GM12878 (cell line): ENCODE measurements at regions not wholly inside any gene's neighbourhood (a gene's known extent, or its start where the extent isn't known, plus 50 kb on each side); places are given as distances from the start of the nearest gene placed in this dataset.

Experiments
- BCLAF1 ChIP-seq: fragments of 450-650 bp; IDR thresholded peaks from 2 replicates; pipeline ENCODE4 v1.6.1; 2017; ENCODE audit warnings: antibody characterized with exemption, mild to moderate bottlenecking, moderate library complexity
- CTCF ChIP-seq, 3 experiments: IDR thresholded peaks in 2 of 3; conservative IDR thresholded peaks in 1 of 3; 2 replicates each; pipeline ENCODE4 v1.5.1; 2011; ENCODE audit warnings: low read depth in 3 of 3, low read length in 3 of 3, mild to moderate bottlenecking in 3 of 3, control low read depth in 2 of 3, moderate library complexity in 2 of 3, inconsistent platforms in 1 of 3, mixed read lengths in 1 of 3; ENCODE audit not compliant: control insufficient read depth in 2 of 3, insufficient read depth in 1 of 3; ENCODE audit errors: extremely low read depth in 1 of 3
- IKZF1 ChIP-seq: fragments of 450-650 bp; conservative IDR thresholded peaks from 2 replicates; pipeline ENCODE4 v1.6.1; 2017; ENCODE audit warnings: antibody characterized with exemption, mild to moderate bottlenecking
- POLR2A ChIP-seq: IDR thresholded peaks from 2 replicates; pipeline ENCODE4 v1.6.1; 2011; ENCODE audit warnings: low read depth, mild to moderate bottlenecking, low read length
- SPI1 ChIP-seq: IDR thresholded peaks from 2 replicates; pipeline ENCODE4 v1.6.1; 2011; ENCODE audit warnings: low read depth, mild to moderate bottlenecking, low read length, moderate library complexity, borderline replicate concordance; ENCODE audit not compliant: insufficient read depth
- SRF ChIP-seq, 2 experiments: IDR thresholded peaks; 2 replicates each; pipeline ENCODE4 v1.6.1; 2011; ENCODE audit warnings: low read depth in 2 of 2, low read length in 2 of 2, mild to moderate bottlenecking in 1 of 2, moderate library complexity in 1 of 2
- TCF12 ChIP-seq: IDR thresholded peaks from 2 replicates; pipeline ENCODE4 v1.6.1; 2011; ENCODE audit warnings: low read depth, mild to moderate bottlenecking, low read length
- ZNF274 ChIP-seq: IDR thresholded peaks from one replicate; pipeline ENCODE4 v1.8.0; 2011; ENCODE audit not compliant: insufficient read length, insufficient read depth

GRCh38 chr4:176601124-176601523, 191.6 kb downstream of the VEGFC start:
- TF ChIP-seq CTCF (IDR thresholded peaks at IDR 0.05 in 2 of 3, conservative IDR thresholded peaks at IDR 0.05 in 1 of 3; ENCODE audit: control insufficient read depth in 2 of 3, extremely low read depth in 1 of 3, insufficient read depth in 1 of 3, low read depth in 3 of 3, low read length in 3 of 3): no peak
- TF ChIP-seq BCLAF1: no peak
- TF ChIP-seq SRF (IDR thresholded peaks at IDR 0.05; ENCODE audit: low read depth in 2 of 2, low read length in 2 of 2): no peak
- no peak for TF ChIP-seq SPI1
- no peak for TF ChIP-seq IKZF1
- TF ChIP-seq ZNF274: no peak
- no peak for TF ChIP-seq POLR2A
- no peak for TF ChIP-seq TCF12
